ENCODE measurements at regions not wholly inside any gene's neighbourhood (a gene's known extent, or its start where the extent isn't known, plus 50 kb on each side); places are given as distances from the start of the nearest gene placed in this dataset.
"Not testable (repeated sequence)": the region's sequence is repeated elsewhere in the genome, so short reads cannot be mapped to it uniquely, and the experiment has no call there.

GRCh38 chr3:72042397-72043203, 257.7 kb upstream of the PROK2 start:
- DNase-seq, result peak; percentile 94

- peak; percentile 37 for DNase-seq
These were observed 256.6 kb upstream of the PROK2 start for GRCh38 chr3:72041511-72041910.

GRCh38 chr3:72041076-72041475, 256.1 kb upstream of the PROK2 start:
- DNase-seq, result no peak

- DNase-seq, result no peak
These were observed 254.7 kb upstream of the PROK2 start for GRCh38 chr3:72039677-72040076.

- DNase-seq, result peak; percentile 66
These were observed 252.0 kb upstream of the PROK2 start for GRCh38 chr3:72036899-72037298.

DNA sequence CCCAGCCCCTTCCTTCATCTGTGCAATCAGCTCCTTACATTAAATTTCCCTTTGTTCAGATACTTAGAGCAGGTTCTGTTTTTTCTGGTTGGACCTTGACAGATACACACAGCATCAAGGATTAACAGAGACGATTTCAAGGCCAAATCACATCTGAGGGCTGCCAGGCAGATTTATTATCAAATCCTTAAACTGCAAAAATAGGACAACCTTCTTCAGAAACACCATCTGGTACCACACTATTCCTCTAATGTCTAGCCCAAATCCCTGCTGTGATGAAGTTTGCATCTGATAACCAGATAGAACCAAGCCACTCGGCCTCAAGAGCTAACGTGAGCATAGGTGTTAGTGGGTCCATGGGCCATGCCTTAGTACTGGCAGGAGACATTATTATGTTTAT, 250.7 kb upstream of the PROK2 start:
- no peak for DNase-seq

DNA sequence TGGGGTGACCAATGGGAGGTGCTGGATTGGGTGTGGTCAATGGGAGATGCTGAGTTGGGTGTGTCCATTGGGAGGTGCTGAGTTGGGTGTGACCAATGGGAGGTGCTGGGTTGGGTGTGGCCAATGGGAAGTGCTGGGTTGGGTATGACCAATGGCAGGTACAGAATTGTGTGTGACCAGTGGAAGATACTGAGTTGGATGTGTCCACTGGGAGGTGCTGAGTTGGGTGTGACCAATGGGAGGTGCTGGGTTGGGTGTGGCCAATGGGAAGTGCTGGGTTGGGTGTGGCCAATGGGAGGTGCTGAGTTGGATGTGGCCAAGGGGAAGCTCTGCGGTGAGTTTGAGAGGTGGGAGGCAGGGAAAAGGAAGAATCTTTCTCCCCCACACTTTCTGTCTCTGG, 250.0 kb upstream of the PROK2 start:
- DNase-seq, result no peak

GRCh38 chr3:72033666-72034428, 248.9 kb upstream of the PROK2 start:
- no peak for DNase-seq

- no peak for DNase-seq
These were observed 247.6 kb upstream of the PROK2 start for GRCh38 chr3:72032441-72033135.

GRCh38 chr3:72031581-72031980, 246.6 kb upstream of the PROK2 start:
- DNase-seq, result peak; percentile 67

DNA sequence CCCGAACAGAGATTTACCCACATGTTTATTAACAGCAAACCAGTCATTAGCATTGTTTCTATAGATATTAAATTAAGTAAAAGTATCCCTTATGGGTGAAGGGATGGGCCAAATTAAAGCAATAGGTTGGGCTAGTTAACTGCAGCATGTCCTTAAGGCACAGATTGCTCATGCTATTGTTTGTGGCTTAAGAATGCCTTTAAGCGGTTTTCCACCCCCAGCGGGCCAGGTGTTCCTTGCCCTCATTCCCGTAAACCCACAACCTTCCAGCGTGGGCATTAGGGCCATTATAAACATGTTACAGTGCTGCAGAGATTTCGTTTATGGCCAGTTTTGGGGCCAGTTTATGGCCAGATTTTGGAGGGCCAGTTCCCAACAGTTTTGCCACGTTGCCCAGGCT, 245.3 kb upstream of the PROK2 start:
- DNase-seq, result not testable (repeated sequence)

GRCh38 chr3:72028726-72029125, 243.8 kb upstream of the PROK2 start:
- DNase-seq, result peak; percentile 79

GRCh38 chr3:72028307-72028706, 243.4 kb upstream of the PROK2 start:
- not testable (repeated sequence) for DNase-seq

DNA sequence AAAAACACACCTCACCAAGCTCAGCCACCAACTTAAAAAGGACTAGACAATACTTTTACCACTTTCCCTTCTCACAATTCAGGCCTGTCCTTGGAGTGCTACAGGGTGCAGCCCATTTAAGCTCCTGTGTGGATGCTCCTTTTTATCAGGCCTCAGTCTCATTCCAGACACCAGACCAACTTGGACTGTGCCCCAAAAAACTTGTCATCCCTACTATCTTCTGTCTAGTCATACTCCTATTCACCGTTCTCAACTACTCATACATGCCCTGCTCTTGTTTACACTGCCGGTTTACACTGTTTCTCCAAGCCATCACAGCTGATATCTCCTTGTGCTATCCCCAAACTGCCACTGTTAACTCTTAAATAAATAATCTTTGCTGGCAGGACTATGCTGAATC, 242.8 kb upstream of the PROK2 start:
- not testable (repeated sequence) for DNase-seq

GRCh38 chr3:72022027-72022426, 237.1 kb upstream of the PROK2 start:
- no peak for DNase-seq

DNA sequence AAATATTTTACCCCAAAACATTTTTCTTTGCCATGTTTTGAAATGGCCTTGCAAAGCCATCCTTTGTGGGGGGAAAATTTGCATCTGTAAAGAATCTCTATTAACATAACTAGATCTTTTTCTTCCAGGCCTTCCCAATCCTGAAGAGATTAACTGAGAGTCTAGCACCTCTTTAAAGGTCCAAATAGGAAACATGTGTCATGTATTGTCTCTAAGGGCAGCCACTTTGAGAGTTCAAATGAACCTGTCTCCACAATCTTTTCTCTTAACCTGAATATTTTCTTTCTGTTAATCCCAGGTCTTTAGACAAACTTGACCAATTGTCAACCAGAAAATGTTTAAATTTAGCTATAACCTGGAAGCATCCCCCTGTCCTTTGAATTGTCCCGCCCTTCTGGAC, 236.6 kb upstream of the PROK2 start:
- DNase-seq, result no peak

DNA sequence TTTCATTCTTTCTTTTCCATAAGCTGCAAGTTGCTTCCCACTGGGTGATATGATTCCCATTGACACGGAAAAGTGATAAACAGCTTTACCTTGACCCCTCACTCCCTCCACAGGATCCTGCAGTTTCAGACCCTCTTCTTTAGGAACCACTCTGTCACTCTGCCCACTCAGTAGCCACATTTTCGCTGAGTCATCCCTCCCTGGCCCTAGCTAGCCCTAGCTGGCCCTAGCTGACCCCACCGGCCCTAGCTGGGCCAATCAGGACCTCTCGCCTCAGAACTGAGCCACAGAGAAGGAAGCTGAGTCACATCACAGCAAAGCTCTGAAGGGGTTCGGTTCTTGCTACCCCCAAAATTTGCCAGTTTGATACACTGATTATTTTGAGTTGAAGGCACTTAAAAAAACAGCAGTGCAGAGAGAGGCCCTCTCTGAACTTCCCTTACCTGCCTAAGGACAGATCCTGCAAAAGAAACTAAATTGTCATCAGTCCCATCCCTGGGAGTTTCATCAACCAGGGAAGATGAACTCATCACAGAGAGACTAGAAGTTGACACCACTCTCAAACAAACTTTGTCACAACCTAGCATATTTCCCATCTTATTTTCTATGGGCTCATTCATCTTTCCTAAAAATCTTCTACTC, 233.5 kb upstream of the PROK2 start:
- DNase-seq, result peak; percentile 27

- no peak for DNase-seq
These were observed 233.0 kb upstream of the PROK2 start for GRCh38 chr3:72017935-72018334.

- DNase-seq, result no peak
These were observed 232.4 kb upstream of the PROK2 start for GRCh38 chr3:72017311-72017710.

DNA sequence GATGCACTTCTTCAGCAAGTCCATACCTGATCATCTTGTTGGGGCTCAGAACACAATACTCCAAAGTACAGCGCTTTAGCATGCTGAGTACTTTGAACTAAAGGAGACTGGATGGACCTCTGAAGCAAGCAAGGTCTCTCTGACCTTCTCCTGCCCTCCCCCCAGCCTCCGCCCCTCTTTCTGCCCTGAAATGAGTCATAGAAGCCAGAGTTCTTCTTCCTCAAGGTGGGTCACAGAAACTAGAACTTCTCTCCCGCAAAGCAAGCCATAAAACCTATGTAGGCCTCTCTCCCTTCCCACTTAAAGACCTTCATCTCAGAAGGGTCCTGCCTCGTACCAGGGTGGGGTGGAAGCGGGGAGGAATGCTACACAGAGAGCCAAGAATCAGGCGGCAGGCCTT, 230.5 kb upstream of the PROK2 start:
- DNase-seq, result no peak

GRCh38 chr3:72013084-72013483, 228.1 kb upstream of the PROK2 start:
- DNase-seq, result no peak

GRCh38 chr3:72012363-72012762, 227.4 kb upstream of the PROK2 start:
- no peak for DNase-seq

DNA sequence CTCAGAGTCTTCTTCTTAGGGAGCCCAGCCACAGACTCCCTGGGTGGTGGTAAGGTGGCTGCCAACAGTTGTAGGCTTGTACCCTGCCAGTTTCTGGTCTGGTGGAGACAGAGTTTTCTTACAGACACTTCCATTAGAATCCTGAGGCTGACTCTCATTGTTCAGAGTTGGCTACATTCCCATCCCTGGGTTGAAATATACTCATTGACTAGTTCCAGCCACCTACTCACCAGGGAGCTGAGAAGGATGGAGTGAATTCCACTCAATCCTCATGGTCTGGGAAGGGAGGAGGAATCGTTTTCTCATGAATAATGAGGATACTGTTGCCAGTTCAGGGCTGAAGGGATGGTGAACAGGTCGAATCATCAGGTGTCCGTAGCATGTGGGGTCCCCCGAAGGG, 226.5 kb upstream of the PROK2 start:
- peak; percentile 95 for DNase-seq
